OCI-M1 (cell line): ENCODE measurements at regions not wholly inside any gene's neighbourhood (a gene's known extent, or its start where the extent isn't known, plus 50 kb on each side); places are given as distances from the start of the nearest gene placed in this dataset.

Experiments
- DNase-seq: peaks from one replicate; lab custom pipeline; 2025; lab: John Stamatoyannopoulos, UW

- DNase-seq: no peak
These were observed 505.9 kb upstream of the MANEA start for GRCh38 chr6:95071464-95071863.

DNA sequence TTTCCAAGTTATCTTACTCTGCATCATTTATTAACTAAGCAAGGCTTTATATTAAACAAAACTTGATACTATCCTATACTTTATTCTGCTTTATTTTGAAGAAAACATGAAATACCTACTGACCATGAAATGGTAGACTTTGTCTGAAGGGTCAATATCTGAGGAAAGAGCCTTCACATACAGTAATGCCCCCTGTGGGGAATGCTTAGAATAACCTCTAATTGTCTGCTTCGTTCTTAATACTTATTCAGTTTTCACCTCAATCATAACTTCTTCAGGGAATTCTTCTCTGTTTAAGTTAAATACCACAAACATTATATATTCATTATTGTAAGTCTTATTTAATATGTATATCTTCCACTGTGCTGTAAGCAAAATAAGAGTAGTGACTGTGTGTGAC is 498.9 kb upstream of the MANEA start:
- DNase-seq: peak; percentile 20

- DNase-seq: no peak
These were observed 496.1 kb upstream of the MANEA start for GRCh38 chr6:95081231-95081630.

- no peak for DNase-seq
These were observed 495.4 kb upstream of the MANEA start for GRCh38 chr6:95081949-95082348.

- no peak for DNase-seq
These were observed 493.8 kb upstream of the MANEA start for GRCh38 chr6:95083506-95083905.

- no peak for DNase-seq
These were observed 492.5 kb upstream of the MANEA start for GRCh38 chr6:95084867-95085266.

GRCh38 chr6:95087394-95088097 is 489.8 kb upstream of the MANEA start:
- DNase-seq: peak; percentile 86

- DNase-seq: peak; percentile 87
These were observed 485.4 kb upstream of the MANEA start for GRCh38 chr6:95091823-95092436.

GRCh38 chr6:95093154-95093553 is 484.2 kb upstream of the MANEA start:
- no peak for DNase-seq

DNA sequence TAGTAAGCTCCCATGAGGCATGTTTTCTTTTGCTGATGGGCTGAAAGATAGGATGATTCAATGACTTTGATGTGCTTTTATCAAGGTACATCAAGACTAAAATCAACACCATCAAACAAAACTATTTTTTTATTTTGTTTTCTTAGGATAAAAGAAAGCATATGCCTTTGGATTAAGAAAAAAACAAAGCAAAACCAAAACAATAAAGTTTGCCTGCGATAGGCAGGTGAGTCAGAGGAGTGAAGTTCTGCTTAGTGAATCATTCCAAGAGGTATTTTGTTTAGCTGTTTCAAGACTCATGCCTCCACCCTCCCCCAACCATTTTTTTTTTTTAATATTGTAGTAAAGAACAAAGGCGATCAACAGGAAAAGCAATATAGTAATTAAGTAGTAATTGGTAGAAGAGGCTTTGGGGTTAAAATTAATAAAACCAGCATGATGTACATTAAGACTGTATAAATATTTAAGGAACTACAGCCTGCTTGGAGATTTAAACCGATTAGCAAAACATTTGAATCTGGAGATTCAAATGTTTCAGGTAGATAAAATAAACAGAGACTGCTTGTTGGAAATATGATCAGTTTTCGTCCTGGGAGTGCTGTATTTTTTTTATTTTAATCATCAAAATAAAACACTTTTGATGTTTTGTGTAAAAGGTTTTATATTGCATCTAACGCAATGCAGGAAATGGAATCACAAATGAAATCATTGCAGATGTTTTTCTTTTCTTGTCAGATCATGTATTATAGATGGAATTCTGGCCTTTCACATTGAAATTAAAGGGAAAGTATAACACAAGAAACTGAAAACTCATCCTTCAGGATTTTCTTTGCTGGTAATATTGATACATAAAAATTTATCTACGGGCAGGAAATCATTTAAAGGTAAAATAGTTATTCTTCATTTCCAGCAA is 482.3 kb upstream of the MANEA start:
- no peak for DNase-seq

DNA sequence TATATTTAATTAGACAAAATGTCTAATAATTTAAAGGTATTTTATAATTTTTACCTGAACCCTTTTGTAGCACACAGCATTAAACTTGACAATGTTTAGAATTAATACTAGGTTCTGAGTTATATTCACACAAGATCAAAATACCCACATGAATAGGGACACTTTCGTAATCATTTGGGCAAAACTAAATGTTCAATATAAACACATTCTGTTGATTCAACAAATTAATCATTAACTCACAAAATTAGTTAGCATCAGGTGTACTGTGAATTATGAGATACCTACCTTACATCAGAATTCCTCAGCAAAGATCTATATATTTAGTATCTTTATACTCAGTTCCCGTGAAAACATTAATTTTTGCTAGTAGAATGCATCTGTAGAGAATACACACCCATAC is 481.5 kb upstream of the MANEA start:
- no peak for DNase-seq

- DNase-seq: no peak
These were observed 477.9 kb upstream of the MANEA start for GRCh38 chr6:95099410-95099809.

GRCh38 chr6:95109212-95109611 is 468.1 kb upstream of the MANEA start:
- DNase-seq: no peak

GRCh38 chr6:95110767-95111166 is 466.6 kb upstream of the MANEA start:
- DNase-seq: no peak

DNA sequence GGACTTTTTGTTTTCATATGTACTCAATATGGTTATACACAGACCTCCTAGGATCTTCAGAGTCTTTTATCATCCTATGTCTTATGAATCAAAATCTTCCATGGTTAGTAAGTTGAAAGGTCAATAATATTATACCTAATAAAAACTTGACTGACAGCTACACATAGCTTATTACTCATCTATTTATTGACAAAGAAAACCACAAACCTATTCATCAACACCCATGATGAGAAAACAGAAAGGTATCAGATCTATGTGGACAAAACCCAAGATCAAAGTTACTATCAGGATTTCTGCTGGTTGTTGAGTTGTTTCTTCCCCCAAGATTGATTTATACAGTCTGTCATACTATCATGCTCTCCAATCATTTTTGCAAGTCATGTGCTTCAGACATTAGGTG is 460.1 kb upstream of the MANEA start:
- DNase-seq: no peak

DNA sequence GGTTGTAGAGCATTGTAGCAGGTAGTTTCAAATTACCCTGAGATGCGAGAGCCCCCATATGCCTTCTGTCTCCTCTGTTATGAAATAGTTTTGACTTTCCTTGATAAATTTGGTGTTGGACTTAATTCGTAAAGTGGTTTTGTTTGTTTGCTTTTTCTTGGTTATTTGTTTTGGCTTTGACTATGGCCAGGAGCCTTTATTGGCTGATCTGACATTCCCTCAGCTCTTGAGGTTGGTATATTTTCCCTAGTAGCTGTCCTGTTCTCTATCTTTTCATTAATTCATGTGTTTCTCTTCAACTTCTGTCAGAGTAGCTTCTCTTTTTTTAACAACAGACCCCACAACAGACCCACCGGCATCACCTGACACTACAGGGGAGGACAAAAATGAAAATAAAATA is 457.4 kb upstream of the MANEA start:
- no peak for DNase-seq

DNA sequence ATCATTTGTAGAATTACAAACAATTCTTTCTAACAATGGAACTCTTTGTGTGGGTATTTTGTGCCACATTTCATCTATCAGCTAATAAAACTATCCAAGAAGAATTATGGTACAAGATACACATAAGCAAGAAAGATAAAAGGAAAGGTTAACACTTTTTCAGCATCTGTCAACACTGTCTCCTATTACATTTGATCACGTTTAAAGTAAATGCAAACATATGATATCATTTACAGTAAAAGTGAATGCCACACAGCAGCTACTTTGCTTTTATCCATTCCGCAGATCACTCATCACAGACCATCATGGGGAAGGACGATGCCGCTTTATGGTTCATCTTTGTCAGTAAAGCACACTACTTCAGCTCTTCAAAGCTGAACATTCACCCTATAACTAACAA is 456.4 kb upstream of the MANEA start:
- no peak for DNase-seq

DNA sequence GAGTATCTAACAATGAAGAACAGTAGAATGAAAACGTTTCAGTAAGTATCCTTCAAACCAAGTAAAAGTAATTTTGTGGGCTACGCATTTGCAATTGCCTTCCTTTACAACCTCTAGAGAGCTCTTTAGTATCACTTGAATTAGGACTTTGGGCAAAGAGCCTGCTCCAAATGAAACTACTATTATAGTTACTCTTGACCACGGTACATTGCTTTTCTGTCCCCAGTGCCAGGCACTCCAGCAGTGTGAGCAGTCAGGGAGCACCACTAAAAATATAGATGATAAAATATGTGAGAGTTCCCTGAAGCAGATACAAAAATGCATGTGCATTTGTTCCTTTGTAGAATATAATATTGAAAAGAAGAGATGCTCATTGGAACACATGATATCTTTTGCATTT is 450.1 kb upstream of the MANEA start:
- no peak for DNase-seq

GRCh38 chr6:95128439-95128838 is 448.9 kb upstream of the MANEA start:
- DNase-seq: no peak

DNA sequence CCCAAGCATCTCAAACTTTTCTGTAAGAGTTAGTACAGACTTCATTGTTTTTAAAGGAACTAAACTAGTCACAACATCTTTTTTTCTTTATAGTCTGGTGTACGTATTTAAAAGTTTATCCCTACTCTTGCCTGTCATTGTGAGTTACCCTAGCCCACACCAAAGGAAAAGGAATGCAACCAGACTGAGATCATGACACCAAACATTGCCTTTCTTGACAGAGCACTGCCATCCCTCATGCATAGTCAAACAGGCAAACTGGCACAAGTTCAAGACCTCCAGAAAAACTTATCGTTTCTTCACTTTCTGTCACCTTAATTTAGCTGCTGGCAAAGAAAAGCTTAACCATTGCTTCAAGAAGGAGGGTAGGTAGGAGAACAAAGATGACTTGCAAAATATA is 448.4 kb upstream of the MANEA start:
- DNase-seq: peak; percentile 17

DNA sequence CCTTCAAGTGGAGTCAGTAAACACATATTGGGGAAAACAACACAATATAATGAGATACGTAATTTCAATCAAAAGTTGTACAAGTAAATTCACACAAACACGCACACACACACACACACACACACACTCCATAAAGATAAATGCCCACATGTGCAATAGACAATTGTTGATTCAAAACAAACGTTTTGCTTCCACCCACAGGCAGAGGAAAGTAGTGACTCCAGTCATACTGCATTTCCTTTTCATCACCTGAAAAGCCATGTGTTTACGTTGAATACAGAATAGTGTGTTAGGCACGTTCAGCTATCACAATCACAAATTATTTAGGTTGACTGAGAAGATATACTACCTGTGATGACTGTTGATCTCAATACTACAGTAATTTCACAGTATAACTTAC is 443.8 kb upstream of the MANEA start:
- peak; percentile 82 for DNase-seq

GRCh38 chr6:95135182-95135581 is 442.2 kb upstream of the MANEA start:
- no peak for DNase-seq

GRCh38 chr6:95142101-95142500 is 435.2 kb upstream of the MANEA start:
- no peak for DNase-seq
